CD4-positive, alpha-beta T cell treated with Interleukin-15 for 4 hours (primary cell): ENCODE measurements at regions not wholly inside any gene's neighbourhood (a gene's known extent, or its start where the extent isn't known, plus 50 kb on each side); places are given as distances from the start of the nearest gene placed in this dataset.

Experiments
- DNase-seq: peaks from one replicate; pipeline ENCODE4 v3.0.0-alpha.2; 2020; ENCODE audit warnings: low spot score

- no peak for DNase-seq
Observed at GRCh38 chr1:38133756-38134155, 87.2 kb upstream of the POU3F1 start.

GRCh38 chr1:38133304-38133703 lies 86.7 kb upstream of the POU3F1 start:
- no peak for DNase-seq

- DNase-seq = no peak
Observed at GRCh38 chr1:38132681-38133080, 86.1 kb upstream of the POU3F1 start.

GRCh38 chr1:38131024-38131585 lies 84.5 kb upstream of the POU3F1 start:
- no peak for DNase-seq

- DNase-seq = no peak
Observed at GRCh38 chr1:38129971-38130370, 83.4 kb upstream of the POU3F1 start.

GRCh38 chr1:38129473-38129872 lies 82.9 kb upstream of the POU3F1 start:
- no peak for DNase-seq

- no peak for DNase-seq
Observed at GRCh38 chr1:38128926-38129453, 82.4 kb upstream of the POU3F1 start.

GRCh38 chr1:38128511-38128910 lies 81.9 kb upstream of the POU3F1 start:
- DNase-seq = no peak

GRCh38 chr1:38127428-38127827 lies 80.8 kb upstream of the POU3F1 start:
- no peak for DNase-seq

GRCh38 chr1:38126970-38127369 lies 80.4 kb upstream of the POU3F1 start:
- no peak for DNase-seq

- no peak for DNase-seq
Observed at GRCh38 chr1:38125837-38126520, 79.4 kb upstream of the POU3F1 start.

GRCh38 chr1:38125016-38125415 lies 78.4 kb upstream of the POU3F1 start:
- no peak for DNase-seq

- DNase-seq = no peak
Observed at GRCh38 chr1:38123356-38124135, 77.0 kb upstream of the POU3F1 start.

GRCh38 chr1:38121231-38121680 lies 74.7 kb upstream of the POU3F1 start:
- no peak for DNase-seq

GRCh38 chr1:38120552-38121230 lies 74.1 kb upstream of the POU3F1 start:
- no peak for DNase-seq

- DNase-seq = no peak
Observed at GRCh38 chr1:38118976-38119375, 72.4 kb upstream of the POU3F1 start.

- no peak for DNase-seq
Observed at GRCh38 chr1:38117444-38117887, 70.9 kb upstream of the POU3F1 start.

GRCh38 chr1:38115682-38116202 lies 69.1 kb upstream of the POU3F1 start:
- no peak for DNase-seq

- no peak for DNase-seq
Observed at GRCh38 chr1:38115226-38115625, 68.6 kb upstream of the POU3F1 start.

- no peak for DNase-seq
Observed at GRCh38 chr1:38114241-38115026, 67.8 kb upstream of the POU3F1 start.

- DNase-seq = no peak
Observed at GRCh38 chr1:38113159-38113666, 66.6 kb upstream of the POU3F1 start.
